GM23248 (cell line): ENCODE measurements at regions not wholly inside any gene's neighbourhood (a gene's known extent, or its start where the extent isn't known, plus 50 kb on each side); places are given as distances from the start of the nearest gene placed in this dataset.

ENCODE experiments used
- EZH2 ChIP-seq: fragments of 200-600 bp; sonication (generic); IDR thresholded peaks from 2 replicates; pipeline ENCODE4 v1.6.1; 2018; ENCODE audit warnings: antibody characterized with exemption, mild to moderate bottlenecking; ENCODE audit not compliant: insufficient read depth, poor library complexity, severe bottlenecking
- EZH2phosphoT487 ChIP-seq: fragments of 200-600 bp; sonication (generic); IDR thresholded peaks from 2 replicates; pipeline ENCODE4 v1.6.1; 2018; ENCODE audit warnings: antibody characterized with exemption, moderate library complexity, mild to moderate bottlenecking, low read depth; ENCODE audit not compliant: insufficient read depth

GRCh38 chr7:82595176-82595575 is 151.6 kb upstream of the CACNA2D1 start:
- TF ChIP-seq EZH2phosphoT487 (no peak), EZH2 (no peak)
